ENCODE measurements at regions not wholly inside any gene's neighbourhood (a gene's known extent, or its start where the extent isn't known, plus 50 kb on each side); places are given as distances from the start of the nearest gene placed in this dataset.
A peak's percentile ranks its signal among the peaks of the same experiment; 100 is the strongest.

GRCh38 chr5:4802044-4802443, 338.1 kb upstream of the ADAMTS16 start:
- no peak for TF ChIP-seq CTCF (IDR thresholded peaks at IDR 0.05)
- no peak for TF ChIP-seq POLR2AphosphoS5 (IDR thresholded peaks at IDR 0.05)
- no peak for TF ChIP-seq EP300 (IDR thresholded peaks at IDR 0.05)
- no peak for TF ChIP-seq POLR2A (IDR thresholded peaks at IDR 0.05)
- intact Hi-C loops (cut with DNase I; ENCODE audit: low total_unique reads): no loop called here
- Histone ChIP-seq H3K9me3 (peaks cover 0 to 5% (median 0%) of the 10 kb centered on the region in 4 donors), H3K27me3 (no peaks in the 10 kb centered on the region), H3K4me3 (no peak overlapping the region), H3K4me1 (no peaks in the 10 kb centered on the region), H3K36me3 (no peaks in the 10 kb centered on the region), H3K27ac (no peak overlapping the region)
- DNase-seq: peak in 1 of 2 donors; percentile 3
- 49 to 79% (median 59%) methylated on average over 3 of the region's 3 CpGs for WGBS, 5 donors

- Histone ChIP-seq H3K9me3 (peaks cover 0 to 5% (median 0%) of the 10 kb centered on the region in 4 donors), H3K27me3 (no peaks in the 10 kb centered on the region), H3K4me1 (no peaks in the 10 kb centered on the region), H3K4me3 (no peak overlapping the region), H3K36me3 (no peaks in the 10 kb centered on the region), H3K27ac (no peak overlapping the region)
- 72 to 79% (median 73%) methylated on average over 12 of the region's 12 CpGs for WGBS, 5 donors
- intact Hi-C loops (cut with DNase I; ENCODE audit: low total_unique reads): no loop called here
- DNase-seq: peak in 1 of 2 donors; percentile 26
- TF ChIP-seq POLR2AphosphoS5 (IDR thresholded peaks at IDR 0.05) (no peak), EP300 (IDR thresholded peaks at IDR 0.05) (no peak), POLR2A (IDR thresholded peaks at IDR 0.05) (no peak), CTCF (IDR thresholded peaks at IDR 0.05) (no peak)
Observed at GRCh38 chr5:4804691-4805360, 335.3 kb upstream of the ADAMTS16 start.

GRCh38 chr5:4815002-4815401, 325.1 kb upstream of the ADAMTS16 start:
- intact Hi-C loops (cut with DNase I; ENCODE audit: low total_unique reads): no loop called here
- no peaks in the 10 kb centered on the region for H3K4me1 ChIP-seq
- TF ChIP-seq CTCF (IDR thresholded peaks at IDR 0.05) (no peak), EP300 (IDR thresholded peaks at IDR 0.05) (no peak), POLR2A (IDR thresholded peaks at IDR 0.05) (no peak), POLR2AphosphoS5 (IDR thresholded peaks at IDR 0.05) (no peak)
- 72 to 86% (median 75%) methylated on average over 3 of the region's 3 CpGs for WGBS, 5 donors
- no peak for DNase-seq
- no peaks in the 10 kb centered on the region for H3K36me3 ChIP-seq
- no peak overlapping the region for H3K27ac ChIP-seq
- no peak overlapping the region for H3K4me3 ChIP-seq
- no peaks in the 10 kb centered on the region for H3K27me3 ChIP-seq
- H3K9me3 ChIP-seq: peaks cover 0 to 6% (median 3%) of the 10 kb centered on the region in 4 donors

GRCh38 chr5:4817767-4818166, 322.4 kb upstream of the ADAMTS16 start:
- H3K36me3 ChIP-seq: no peaks in the 10 kb centered on the region
- H3K4me3 ChIP-seq: no peak overlapping the region
- no peak overlapping the region for H3K27ac ChIP-seq
- intact Hi-C loops (cut with DNase I; ENCODE audit: low total_unique reads): no loop called here
- no peaks in the 10 kb centered on the region for H3K4me1 ChIP-seq
- TF ChIP-seq EP300 (IDR thresholded peaks at IDR 0.05) (no peak), CTCF (IDR thresholded peaks at IDR 0.05) (no peak), POLR2AphosphoS5 (IDR thresholded peaks at IDR 0.05) (no peak), POLR2A (IDR thresholded peaks at IDR 0.05) (no peak)
- no peaks in the 10 kb centered on the region for H3K27me3 ChIP-seq
- DNase-seq: no peak
- 59 to 75% (median 62%) methylated on average over 2 of the region's 2 CpGs for WGBS, 5 donors
- peaks cover 0 to 6% (median 3%) of the 10 kb centered on the region in 4 donors for H3K9me3 ChIP-seq
